HG03135 (cell line): ENCODE measurements at regions not wholly inside any gene's neighbourhood (a gene's known extent, or its start where the extent isn't known, plus 50 kb on each side); places are given as distances from the start of the nearest gene placed in this dataset.

Experiments
- ATAC-seq: cut with Tn5 transposase; IDR thresholded peaks from one replicate; pipeline ENCODE4 v1.9.1; 2021; ENCODE audit warnings: mild to moderate bottlenecking, moderate library complexity; ENCODE audit not compliant: unreplicated experiment

GRCh38 chr2:64398516-64399129 is 55.3 kb upstream of the LGALSL start:
- ATAC-seq, result no peak

GRCh38 chr2:64399521-64399920 is 54.4 kb upstream of the LGALSL start:
- ATAC-seq, result no peak

- no peak for ATAC-seq
Measured at GRCh38 chr2:64400105-64400728, 53.7 kb upstream of the LGALSL start.

- no peak for ATAC-seq
Measured at GRCh38 chr2:64400733-64401528, 53.0 kb upstream of the LGALSL start.

GRCh38 chr2:64401529-64401880 is 52.5 kb upstream of the LGALSL start:
- no peak for ATAC-seq

GRCh38 chr2:64402876-64403275 is 51.1 kb upstream of the LGALSL start:
- no peak for ATAC-seq

- ATAC-seq, result no peak
Measured at GRCh38 chr2:64403426-64403825, 50.5 kb upstream of the LGALSL start.

GRCh38 chr2:64404002-64404731 is 49.8 kb upstream of the LGALSL start:
- ATAC-seq, result no peak
